ENCODE measurements at regions not wholly inside any gene's neighbourhood (a gene's known extent, or its start where the extent isn't known, plus 50 kb on each side); places are given as distances from the start of the nearest gene placed in this dataset.
A peak's percentile ranks its signal among the peaks of the same experiment; 100 is the strongest.
"Not testable (repeated sequence)": the region's sequence is repeated elsewhere in the genome, so short reads cannot be mapped to it uniquely, and the experiment has no call there.

DNA sequence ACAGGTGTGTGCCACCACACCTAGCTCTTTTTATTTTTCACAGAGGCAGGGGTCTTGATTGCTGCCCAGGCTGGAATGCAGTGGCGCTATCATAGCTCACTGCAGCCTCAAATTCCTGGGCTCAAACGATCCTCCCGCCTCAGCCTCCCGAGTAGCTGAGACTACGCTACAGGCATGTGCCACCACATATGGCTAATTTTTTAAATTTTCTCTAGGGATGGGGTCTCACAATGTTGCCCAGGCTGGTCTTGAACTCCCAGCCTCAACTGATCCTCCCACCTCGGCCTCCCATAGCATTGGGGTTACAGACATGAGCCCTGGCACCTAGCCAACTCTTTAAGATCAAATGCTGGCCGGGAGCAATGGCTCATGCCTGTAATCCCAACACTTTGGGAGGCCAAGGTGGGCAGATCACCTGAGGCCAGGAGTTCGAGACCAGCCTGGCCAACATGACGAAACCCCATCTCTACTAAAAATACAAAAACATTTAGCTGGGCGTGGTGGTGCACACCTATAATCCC, 50.6 kb upstream of the MYL10 start:
- not testable (repeated sequence) for DNase-seq

DNA sequence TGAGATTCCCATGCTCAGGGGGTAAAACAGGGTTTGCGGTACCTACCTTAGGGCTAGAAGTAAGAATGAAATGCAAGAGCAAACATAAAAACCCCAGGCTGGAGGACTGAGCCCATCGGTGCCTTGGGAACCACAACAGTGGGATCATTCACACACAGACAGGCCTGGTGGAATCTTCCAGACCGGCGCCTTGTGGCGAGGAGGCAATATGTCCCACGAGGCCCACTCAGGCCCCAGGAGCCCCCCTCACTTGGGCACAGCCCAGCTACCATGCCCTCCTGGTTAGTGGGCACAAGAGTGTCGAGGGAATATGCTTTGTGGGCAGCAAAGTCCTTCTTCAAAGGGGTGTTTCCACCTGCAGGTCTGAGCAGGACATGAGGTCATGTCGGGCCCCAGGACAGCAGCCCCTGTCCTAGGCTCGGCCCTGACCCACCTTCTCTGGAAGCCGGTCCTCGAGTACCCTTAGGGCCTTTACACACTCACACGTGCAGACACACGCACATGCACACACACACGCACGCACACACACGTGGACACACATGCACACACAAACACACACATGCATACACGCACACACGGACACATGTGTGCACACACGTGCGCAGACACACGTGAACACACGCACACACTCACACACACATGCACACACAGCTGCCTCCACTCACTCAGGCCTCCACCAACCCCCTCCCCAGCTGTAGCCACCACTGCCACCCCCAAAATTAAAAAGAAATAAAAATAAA, 51.5 kb upstream of the MYL10 start:
- no peak for DNase-seq

DNA sequence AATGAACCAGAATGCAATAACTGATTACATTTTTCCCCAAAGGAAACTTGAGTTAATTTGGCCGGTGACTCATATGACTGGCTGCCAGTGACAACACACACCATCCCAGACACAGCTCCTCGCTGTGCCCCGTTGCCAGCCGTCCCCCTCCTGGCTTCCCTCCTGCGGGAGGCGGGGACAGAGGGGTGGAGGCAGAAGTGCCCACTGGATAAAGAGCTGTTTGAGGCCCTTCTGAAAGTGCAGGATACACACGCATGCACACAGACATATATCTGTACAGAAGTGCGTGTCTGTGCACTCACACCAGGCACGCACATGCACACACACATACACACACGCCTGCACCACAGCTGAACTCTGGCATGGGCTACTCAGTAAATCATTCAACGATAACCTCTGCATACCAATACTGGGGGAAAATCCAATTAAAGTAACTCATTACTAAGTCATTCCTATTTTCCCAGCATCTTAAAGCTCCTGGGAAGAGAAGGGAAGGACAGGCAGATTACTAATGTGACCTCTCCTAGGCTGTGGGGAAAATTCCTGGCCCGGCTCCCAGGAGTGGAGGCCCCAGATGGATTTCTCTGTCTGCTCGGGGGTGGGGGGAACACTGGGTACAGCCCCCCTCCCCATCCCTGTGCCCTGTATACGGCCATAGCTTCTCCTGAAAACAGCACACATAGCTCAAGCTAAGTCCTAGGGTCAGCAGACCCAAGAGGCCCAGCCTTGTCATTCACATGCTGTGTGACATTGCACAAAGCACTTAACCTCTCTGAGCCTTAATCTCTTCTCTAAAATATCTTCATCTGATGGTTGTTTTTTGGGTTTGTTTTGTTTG, 52.3 kb upstream of the MYL10 start:
- DNase-seq, result no peak

DNA sequence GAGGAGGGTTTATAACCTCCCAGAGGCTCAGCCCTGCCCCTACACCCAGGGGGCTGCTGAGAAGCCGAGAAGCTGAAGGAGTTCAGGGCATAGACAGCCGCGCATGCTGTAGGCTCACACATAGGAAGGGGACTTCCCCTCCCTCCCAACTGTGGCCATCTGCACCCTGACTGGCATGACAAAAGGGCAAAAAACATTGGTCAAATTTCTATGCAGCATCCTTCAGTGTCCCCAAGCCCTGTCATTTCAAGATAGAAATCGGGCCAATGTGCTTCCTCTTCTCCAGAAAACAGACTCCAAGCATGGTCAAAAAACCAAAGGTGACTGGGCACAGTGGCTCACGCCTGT, 55.9 kb upstream of the MYL10 start:
- DNase-seq, result no peak

DNA sequence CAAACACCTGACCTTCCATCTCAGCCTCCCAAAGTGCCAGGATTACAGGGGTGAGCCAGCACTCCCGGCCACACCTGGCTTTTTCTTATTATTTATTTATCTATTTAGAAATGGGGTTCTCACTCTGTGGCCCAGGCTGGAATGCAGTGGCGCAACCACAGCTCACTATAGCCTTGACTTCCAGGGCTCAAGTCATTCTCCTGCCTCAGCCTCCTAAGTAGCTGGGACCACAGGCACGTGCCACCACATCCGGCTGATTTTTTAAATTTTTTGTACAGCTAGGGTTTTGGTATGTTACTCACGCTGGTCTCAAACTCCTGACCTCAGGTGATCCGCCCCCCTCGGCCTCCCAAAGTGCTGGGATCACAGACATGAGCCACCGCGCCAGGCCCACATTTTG, 56.9 kb upstream of the MYL10 start:
- no peak for DNase-seq

DNA sequence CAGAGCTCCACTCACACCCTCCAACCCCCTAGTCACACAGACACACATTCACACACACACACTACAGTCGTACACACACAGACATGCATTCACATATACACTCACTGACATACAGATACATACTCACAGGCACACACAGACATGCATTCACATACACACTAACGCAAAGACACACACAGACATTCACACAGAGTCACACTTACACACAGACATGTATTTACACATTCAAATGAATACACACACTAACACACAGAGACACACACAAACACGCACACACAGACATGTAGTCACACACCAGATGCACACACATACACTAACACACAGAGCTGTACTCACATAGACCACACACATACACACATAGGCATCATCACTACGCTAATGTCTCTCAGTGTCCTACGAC, 58.0 kb upstream of the MYL10 start:
- DNase-seq, result no peak

DNA sequence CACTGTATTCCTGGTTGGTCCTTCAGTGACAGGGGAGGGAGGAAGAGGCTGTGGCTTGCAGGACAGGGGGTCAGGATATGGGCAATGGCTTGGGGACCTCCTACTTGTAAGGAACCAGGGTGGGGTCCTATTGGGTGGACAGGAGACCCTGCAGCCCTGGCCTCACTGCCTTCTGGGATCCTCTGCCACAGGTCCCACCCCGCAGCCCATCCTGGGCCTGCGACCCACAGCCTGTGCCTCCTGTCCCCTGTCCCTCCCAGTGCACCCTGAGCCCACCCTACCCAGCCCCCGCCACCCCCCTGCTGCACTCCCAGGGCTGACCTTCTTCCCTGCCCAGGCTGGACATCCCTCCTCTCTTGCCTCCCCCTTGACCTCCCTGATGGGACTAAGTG, 58.7 kb upstream of the MYL10 start:
- no peak for DNase-seq

DNA sequence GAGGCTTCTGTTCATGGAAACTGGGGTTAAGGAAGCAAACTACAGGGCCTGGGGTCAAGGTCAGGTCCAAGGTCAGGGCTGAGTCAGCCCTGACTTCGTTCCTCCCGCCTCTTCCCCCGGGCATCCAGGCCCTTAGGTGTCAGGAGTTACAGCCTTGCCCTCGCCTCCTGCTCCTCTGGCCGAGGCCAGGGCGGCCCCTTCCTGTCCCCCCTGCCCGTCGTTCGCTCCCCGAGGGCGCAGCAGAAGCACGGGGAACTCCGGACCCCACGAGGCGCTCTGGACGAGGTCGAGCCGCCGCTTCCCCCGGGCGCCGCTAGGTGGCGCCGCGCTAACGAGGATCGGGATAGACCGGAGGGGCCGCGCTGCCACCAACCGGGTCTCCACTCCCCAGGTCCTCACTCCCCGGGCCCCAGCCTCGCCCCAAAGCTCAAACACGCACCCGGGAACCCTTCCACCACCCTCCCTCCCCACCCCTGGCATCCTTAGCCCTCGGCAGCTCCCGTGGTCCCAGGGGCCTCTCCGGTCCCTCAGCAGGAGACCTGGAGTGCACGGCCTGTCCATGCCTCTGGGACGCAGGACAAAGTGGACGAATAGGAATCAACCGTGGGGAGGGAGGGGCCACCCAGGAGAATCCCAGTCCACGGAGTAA, 59.2 kb upstream of the MYL10 start:
- peak; percentile 74 for DNase-seq

DNA sequence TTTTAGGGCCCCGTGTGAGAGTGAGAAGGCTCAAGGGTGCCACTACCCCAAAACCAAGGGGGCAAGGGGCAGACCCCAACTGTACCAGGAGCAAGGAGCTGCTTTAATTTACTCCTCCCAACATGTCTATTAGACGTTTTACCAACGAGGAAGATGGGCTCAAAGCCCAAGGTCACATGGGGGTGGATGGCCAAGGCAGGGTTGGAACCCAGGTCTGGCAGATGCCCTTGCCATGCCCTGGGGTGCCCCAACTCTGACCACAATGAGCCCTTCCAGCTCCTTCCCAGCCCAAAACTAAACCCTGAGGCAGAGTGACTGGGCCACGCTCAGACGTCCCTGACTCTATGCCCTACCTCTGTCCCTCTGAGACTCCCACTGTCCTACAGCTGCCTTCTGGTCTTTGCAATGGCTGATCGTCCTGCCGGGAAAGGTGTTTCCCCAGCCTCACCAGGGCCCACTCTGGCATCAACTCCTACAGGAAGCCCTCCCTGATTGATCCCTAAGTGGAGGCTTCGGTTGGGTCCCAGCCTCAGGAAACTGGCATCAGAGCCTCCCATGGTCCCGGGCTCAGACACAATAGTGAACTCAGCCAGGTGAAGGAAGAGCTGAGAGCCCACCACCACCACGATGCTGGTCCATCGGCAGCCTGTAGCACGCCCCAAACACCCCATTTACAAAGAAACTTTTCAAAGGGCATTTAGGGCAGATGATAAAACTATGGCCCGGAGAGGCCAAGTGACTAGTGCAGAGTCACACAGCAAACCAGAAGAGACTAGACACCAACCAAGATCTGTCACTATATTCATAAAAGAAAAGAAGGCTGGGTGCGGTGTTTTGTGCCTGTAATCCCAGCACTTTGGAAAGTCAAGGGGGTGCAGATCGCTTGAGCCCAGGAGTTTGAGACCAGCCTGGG, 60.2 kb upstream of the MYL10 start:
- no peak for DNase-seq

DNA sequence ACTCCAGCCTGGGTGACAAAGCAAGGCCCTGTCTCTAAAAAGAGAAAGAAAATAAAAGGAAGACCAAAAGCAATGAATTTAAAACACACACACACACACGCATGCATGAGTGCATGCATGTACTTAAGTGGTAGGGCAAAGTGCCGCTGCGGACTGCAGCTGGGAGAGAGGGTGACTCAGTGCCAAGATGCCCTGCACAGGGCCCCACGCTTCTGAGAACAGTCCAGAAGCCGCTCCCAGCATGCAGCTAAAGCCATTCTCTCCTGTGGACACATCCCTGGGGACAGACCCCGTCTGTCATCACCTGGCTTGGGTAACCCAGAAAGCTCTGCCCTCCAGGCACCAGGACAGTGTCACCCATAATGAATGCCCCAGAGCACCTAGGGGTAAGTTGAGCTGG, 61.0 kb upstream of the MYL10 start:
- DNase-seq, result no peak

DNA sequence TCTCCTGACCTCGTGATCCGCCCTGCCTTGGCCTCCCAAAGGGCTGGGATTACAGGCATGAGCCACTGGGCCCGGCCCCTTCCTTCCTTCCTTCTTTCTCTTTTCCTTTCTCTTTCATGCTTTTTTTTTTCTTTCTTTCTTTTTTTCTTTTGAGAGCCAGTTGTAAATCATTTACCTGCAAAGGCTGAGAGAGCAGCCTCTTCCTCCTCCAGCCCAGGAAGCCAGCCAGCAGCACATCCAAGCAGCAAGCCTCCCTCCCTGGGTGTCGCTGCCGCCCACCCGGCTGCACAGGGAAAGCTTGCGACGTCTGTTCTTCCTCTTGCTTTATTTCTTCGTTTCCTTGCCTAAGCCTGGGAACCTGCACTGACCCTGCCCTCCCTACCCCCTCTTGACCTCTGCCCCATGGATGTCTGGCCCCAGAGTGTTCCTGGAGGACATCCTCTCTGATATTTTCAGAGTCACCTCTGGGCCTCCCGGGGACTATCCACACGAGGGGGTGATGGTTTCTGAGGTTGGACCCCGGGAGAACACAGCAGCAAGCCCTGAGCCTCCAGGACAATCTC, 62.8 kb upstream of the MYL10 start:
- no peak for DNase-seq

DNA sequence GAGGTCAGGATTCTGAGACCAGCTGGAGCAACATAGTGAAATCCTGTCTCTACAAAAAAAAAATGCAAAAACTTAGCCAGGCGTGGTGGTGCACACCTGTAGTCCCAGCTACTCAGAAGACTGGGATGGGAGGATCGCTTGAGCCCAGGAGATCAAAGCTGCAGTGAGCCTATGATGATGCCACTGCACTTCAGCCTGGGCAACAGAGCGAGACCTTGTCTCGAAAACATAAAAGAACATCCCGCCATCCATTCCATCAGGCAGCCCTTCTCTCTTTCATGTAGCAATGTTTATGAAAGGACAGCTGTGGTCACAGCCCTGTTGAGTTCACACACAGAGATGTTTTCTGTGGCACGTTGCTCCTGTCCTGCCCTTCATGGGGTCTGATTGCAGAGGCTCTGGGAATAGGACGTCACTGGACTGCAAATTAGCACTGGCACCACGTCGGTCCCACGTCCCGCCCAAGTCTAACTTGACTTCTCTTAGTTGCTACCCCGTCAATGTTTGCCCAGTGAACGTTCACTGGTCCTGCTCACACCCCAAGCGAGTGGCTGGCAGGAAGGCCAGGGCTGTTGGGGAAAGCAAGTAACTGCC, 64.5 kb upstream of the MYL10 start:
- DNase-seq, result no peak

DNA sequence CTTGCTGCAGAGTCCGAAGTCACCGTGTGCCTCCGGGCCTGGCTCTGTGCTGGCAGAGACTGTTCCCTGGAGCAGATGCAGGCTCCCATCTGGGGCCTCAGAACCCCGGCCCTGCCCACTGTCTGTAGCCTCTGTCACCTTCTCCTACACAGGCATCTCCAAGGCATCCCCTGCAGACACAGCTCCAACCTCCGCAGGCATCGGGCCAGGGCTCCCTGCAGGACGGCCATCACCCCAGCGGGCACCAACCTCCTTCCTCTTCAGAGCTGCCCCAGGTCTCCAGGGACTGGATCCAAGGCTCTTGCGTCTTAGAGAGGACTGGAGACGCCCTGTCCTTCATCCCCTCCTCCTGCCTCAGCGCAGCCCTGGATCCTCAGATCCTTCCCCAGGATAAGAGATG, 69.9 kb upstream of the MYL10 start:
- no peak for DNase-seq

DNA sequence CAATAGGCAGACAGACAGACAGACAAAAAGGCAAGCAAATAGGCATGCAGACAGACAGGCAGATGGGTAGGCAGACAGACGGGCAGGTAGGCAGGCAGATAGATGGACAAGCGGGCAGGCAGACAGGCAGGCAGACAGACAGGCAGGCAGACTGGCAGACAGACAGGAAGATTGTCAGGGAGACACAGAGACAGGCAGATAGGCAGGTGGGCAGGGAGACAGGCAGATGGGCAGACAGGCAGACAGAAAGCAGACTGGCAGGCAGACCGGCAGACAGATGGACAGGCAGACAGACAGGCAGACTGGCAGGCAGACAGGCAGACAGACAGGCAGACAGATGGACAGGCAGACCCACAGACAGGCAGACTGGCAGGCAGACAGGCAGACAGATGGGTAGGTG, 70.3 kb upstream of the MYL10 start:
- no peak for DNase-seq

DNA sequence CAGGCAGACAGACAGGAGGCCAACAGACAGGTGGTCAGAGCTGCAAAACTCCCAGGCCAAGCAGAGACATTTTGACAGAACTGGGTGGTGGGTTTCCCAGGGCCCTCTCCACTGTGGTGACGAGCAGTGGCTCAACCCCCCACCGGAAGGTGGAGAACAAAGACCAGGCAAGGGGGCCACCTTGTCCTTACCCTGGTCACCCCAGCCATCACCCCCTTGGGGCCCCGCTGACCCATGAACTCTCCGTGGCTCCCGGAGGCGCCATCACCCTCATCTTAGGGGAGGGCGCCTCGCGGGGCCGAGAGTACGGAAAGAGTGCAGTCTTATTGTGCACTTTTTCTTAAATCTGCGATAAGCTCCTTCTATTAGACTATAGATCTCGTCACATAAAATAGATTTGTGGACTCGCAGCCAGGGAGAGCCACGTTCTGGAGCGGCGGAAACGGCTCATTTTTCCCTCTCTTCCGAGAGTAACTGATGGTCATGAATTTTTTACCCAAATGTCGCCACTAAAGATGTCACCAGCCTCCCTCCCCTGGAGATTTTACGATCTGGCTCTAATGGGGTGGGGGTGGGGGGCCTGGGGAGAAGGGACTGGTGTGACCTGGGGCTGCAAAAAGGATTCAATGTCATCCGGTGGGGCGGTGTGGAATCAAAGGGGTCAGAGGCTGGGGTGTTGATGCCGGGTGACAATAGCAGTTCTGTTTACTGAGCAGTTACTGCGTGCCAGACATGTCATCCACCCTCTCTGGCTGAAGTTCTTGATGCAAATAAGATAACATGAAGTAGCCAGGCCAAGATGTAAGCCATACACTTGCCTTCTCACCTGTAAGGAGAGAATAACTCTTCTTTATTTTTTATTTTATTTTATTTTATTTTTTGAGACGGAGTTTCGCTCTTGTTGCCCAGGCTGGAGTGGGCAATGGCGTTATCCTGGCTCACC, 71.1 kb upstream of the MYL10 start:
- DNase-seq, result no peak

DNA sequence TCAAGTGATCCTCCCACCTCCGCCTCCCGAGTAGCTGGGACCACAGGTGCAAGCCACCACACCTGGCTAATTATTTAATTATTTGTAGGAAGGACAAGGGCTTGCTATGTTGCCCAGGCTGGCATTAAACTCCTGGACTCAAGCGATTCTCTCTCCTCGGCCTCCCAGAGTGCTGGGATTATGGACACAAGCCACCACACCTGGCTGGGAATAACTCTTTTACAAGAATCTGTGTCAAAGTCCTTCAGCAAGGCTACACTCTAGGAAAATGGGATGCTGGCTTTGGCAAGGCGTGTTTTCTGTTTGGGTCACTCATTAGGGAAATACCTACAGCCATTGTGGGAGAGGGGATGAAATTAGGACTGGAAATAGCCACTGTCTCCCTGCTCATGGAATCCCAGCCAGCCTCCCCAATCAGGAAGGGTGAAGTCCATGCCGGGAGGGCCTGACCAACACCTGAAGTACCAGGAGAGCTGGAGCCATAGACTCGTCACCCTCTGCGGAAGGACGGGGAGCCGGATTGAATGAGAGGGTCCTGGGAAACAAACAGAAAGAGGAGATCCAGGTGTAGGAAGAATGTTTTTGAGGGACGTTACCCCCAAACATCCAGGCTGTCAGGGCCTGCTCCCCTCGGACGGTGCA, 72.2 kb upstream of the MYL10 start:
- DNase-seq, result no peak

DNA sequence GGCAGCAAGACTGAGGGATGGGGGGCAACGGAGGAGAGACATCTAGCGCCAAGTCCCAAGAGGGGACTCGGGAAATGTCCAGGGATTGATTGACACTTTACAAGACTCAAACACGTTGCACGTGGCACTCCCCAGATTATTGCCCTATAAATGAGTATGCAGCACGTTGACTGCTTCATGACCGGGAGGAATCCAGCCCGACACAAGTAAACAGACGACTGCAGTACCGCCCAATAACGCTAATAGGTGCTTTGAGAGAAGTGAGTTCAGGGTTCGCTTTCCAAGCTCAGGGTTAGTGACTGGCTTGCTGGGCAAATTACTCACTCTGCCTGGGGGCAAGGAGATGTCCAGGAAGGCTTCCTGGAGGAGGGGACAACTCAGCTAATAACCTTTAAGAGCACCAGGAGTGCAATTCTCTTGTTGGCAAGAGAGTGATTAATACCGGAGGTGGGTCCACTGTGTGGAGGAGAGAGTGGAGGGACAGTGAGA, 73.3 kb upstream of the MYL10 start:
- DNase-seq, result no peak

DNA sequence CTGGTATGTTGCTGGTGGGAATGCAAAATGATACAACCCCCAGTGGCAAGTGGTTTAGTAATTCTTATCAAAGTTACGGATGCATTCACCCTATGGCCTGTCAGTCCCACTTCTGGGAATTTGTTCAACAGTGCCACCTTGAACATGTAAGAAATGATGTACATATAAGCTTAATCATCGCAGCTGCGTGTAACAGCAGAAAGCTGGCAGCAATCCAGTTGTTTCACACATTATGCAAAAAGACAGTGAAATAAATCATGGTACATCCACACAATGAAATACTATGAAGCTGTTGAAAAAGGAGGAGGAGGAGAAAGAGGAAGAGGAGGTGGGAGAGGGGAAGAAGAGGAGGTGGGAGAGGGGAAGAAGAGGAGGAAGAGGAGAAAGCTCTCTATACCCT, 76.2 kb upstream of the MYL10 start:
- DNase-seq, result no peak

DNA sequence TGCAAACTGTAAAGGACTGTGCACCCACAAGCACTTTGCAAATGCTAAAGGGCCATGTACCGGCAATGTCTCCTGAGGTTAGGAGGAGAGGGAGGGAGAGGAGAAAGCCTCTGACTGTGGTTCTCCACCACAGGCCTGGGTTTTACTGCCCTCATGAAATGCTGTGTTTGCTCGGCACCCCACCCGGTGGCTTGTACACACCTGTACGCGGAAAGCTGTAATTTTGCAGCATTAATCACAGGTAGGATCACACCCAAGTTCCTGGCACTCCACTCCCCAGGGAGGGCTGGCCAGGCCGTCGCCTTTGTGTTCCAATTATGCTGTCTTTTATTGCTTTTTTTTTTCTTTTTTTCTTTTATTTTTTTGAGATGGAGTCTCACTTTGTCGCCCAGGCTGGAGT, 78.5 kb upstream of the MYL10 start:
- DNase-seq, result no peak

DNA sequence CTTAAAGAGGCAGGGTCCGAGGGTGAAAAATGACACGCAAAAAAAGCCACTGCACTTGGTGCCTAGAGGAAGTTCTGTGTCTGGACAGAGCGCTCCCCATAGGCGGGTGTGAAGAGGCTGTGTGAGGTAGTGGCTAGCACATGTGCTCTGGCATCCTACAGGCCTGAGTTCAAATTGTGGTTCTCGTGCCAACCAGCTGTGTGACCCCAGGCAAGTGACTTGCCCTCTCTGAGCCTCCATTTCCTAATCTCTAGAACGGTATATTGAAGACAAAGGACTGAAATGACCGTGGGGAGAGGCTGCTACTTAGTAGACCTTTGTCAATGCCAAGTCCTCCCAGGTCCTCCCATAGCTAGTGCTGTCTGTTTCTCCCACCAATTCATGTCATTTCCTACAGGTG, 79.1 kb upstream of the MYL10 start:
- DNase-seq, result no peak
